ENCODE measurements at regions not wholly inside any gene's neighbourhood (a gene's known extent, or its start where the extent isn't known, plus 50 kb on each side); places are given as distances from the start of the nearest gene placed in this dataset.

- Mint-ChIP-seq H3K4me3 (no peak overlapping the region), H3K27ac (peak overlapping the region in 1 of 6 donors; percentile 8), H3K27me3 (peaks cover 0 to 8% (median 4%) of the 10 kb centered on the region in 3 donors), H3K36me3 (no peaks in the 10 kb centered on the region), H3K4me1 (no peaks in the 10 kb centered on the region), H3K9me3 (no peaks in the 10 kb centered on the region)
- no peak for ATAC-seq (ENCODE audit: low read depth in 2 of 2)
- DNase-seq: no peak
Observed at GRCh38 chr2:106041150-106041549, 153.0 kb downstream of the UXS1 start.

DNA sequence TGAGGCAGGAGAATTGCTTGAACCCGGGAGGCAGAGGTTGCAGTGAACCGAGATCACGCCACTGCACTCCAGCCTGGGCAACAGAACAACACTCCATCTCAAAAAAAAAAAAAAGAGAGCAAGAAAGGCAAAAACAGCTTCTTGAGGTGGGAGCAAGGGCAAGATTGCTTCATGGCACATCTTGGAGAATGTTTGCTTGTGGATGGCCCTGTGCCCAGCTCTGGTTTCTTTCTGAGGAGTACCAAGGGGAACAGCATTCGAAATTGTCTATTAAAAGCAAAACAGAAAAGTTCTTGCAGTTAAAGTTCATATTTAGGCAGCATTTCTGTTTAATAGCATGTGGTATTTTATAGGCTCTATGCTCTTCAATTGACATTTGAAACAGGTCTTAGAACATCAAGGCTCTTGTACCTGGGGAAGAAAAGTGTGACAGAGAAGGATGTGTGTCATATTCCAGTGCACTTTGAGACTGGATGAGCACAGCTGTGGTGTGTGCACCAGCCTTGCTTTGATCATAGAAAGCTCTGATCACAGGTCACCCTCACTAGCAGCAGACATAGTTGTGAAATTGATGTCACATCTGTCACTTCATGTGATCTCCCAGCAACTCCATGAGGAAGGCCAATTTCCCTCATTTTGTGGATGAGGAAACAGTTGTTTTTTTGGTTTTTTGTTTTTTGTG is 154.3 kb downstream of the UXS1 start:
- ATAC-seq (ENCODE audit: low read depth in 2 of 2): no peak
- DNase-seq: no peak
- Mint-ChIP-seq H3K27me3 (peaks cover 4 to 8% (median 8%) of the 10 kb centered on the region in 3 donors), H3K9me3 (no peaks in the 10 kb centered on the region), H3K27ac (no peak overlapping the region), H3K36me3 (no peaks in the 10 kb centered on the region), H3K4me3 (no peak overlapping the region), H3K4me1 (no peaks in the 10 kb centered on the region)

DNA sequence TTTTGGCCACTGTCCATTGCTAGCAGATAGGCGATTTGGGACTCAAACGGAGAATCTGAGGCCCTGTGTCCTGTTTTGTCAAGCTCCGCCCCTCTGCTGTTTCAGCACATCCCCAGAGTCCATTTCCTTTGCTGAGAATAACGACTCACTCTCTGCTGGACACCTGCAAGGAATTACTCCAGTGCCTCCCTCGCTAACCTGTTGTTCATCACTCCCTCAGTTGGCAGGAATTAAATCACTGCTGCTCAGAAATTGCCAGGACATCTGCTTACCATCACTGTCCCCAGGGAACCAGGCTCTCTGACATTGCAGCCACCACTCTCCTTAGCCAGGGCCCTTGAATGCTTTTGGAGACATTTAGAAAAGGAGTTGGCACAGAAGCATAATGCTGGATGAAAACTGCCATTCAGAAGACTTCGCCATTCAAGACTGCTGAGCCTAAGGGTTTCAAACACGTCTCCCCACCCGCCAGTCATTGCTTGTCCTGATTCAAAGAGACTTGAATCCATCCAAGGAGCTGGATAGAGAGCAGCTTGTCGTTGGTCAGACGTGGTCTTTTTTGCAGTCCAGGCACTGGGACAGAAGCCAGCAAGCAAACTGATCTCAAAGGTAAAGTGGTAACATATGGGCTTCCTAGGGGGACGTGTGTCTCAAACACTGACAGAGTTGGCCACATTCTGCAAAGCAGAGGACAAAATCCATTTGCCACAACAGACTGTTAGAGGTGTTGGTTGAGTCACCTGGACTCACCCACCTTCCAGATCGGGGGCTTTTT is 155.3 kb downstream of the UXS1 start:
- H3K4me3 Mint-ChIP-seq: peak overlapping the region in 1 of 8 donors; percentile 1
- peaks cover 4 to 10% (median 8%) of the 10 kb centered on the region in 3 donors for H3K27me3 Mint-ChIP-seq
- peak overlapping the region in 1 of 6 donors; percentile 23 for H3K27ac Mint-ChIP-seq
- H3K9me3 Mint-ChIP-seq: peaks cover 0 to 1% (median 0%) of the 10 kb centered on the region in 7 donors
- H3K36me3 Mint-ChIP-seq: no peaks in the 10 kb centered on the region
- no peak for DNase-seq
- no peaks in the 10 kb centered on the region for H3K4me1 Mint-ChIP-seq
- ATAC-seq (ENCODE audit: low read depth in 2 of 2): no peak

GRCh38 chr2:106037932-106038331 is 156.2 kb downstream of the UXS1 start:
- H3K4me3 Mint-ChIP-seq: no peak overlapping the region
- no peak overlapping the region for H3K27ac Mint-ChIP-seq
- H3K27me3 Mint-ChIP-seq: peaks cover 12 to 15% (median 13%) of the 10 kb centered on the region in 3 donors
- H3K36me3 Mint-ChIP-seq: peaks cover 0 to 7% of the 10 kb centered on the region in 2 donors
- DNase-seq: no peak
- ATAC-seq (ENCODE audit: low read depth in 2 of 2): no peak
- peaks cover 0 to 6% (median 5%) of the 10 kb centered on the region in 7 donors for H3K9me3 Mint-ChIP-seq
- H3K4me1 Mint-ChIP-seq: no peaks in the 10 kb centered on the region

DNA sequence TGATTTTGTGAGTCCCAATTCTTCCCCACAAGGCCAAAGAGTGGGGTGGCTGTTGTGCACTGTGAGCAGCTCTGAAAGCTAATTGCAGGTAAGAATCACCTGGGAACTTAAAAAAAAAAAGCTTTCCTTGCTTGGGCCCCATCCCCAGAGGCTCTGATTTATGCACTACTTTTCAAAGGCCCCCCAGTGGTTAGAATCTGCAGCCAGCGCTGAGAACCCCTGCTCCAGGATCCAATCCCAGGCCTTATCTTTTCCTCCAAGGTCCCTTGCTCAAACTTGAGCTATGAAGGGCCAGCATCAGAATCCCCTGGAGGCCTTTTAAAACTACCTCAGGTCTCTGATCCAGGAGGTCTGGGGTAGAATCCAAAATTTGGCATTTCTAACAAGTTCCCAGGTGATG is 156.8 kb downstream of the UXS1 start:
- Mint-ChIP-seq H3K4me1 (no peaks in the 10 kb centered on the region), H3K27ac (no peak overlapping the region), H3K36me3 (peaks cover 0 to 8% of the 10 kb centered on the region in 2 donors), H3K27me3 (peaks cover 12 to 15% (median 14%) of the 10 kb centered on the region in 3 donors), H3K4me3 (no peak overlapping the region), H3K9me3 (peaks cover 2 to 10% (median 5%) of the 10 kb centered on the region in 7 donors)
- no peak for ATAC-seq (ENCODE audit: low read depth in 2 of 2)
- no peak for DNase-seq

DNA sequence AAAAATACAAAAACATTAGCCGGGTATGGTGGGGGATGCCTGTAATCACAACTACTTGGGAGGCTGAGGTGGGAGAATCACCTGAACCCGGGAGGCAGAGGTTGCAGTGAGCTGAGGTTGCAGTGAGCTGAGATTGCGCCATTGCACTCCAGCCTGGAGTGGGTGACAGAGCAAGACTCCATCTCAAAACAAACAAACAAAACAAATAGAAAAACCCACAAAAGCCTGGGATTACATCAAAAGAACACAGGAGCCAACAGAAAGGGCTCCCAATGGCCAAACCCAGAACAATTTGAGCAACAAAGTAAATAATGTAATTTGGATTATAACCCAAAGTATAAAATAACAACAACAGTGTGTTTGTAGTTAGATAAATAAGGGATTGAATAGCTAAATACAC is 159.8 kb downstream of the UXS1 start:
- H3K4me3 Mint-ChIP-seq: peak overlapping the region in 1 of 8 donors; percentile 37

GRCh38 chr2:106032676-106033075 is 161.4 kb downstream of the UXS1 start:
- DNase-seq (no peak), ATAC-seq (ENCODE audit: low read depth in 2 of 2) (no peak)
- no peak overlapping the region for H3K4me3 Mint-ChIP-seq
- peaks cover 7 to 14% (median 8%) of the 10 kb centered on the region in 3 donors for H3K27me3 Mint-ChIP-seq
- H3K36me3 Mint-ChIP-seq: peaks cover 0 to 8% of the 10 kb centered on the region in 2 donors
- H3K9me3 Mint-ChIP-seq: peaks cover 3 to 10% (median 5%) of the 10 kb centered on the region in 7 donors
- no peak overlapping the region for H3K27ac Mint-ChIP-seq
- peaks cover 0 to 5% (median 4%) of the 10 kb centered on the region in 3 donors for H3K4me1 Mint-ChIP-seq

More for the DNA sequence above, 159.8 kb downstream of the UXS1 start:
- no peak for ATAC-seq (ENCODE audit: low read depth in 2 of 2)
- Mint-ChIP-seq H3K4me1 (no peaks in the 10 kb centered on the region), H3K36me3 (peaks cover 0 to 8% of the 10 kb centered on the region in 2 donors), H3K27me3 (peaks cover 12 to 15% (median 14%) of the 10 kb centered on the region in 3 donors), H3K27ac (no peak overlapping the region), H3K9me3 (peaks cover 3 to 10% (median 5%) of the 10 kb centered on the region in 7 donors)
- no peak for DNase-seq

DNA sequence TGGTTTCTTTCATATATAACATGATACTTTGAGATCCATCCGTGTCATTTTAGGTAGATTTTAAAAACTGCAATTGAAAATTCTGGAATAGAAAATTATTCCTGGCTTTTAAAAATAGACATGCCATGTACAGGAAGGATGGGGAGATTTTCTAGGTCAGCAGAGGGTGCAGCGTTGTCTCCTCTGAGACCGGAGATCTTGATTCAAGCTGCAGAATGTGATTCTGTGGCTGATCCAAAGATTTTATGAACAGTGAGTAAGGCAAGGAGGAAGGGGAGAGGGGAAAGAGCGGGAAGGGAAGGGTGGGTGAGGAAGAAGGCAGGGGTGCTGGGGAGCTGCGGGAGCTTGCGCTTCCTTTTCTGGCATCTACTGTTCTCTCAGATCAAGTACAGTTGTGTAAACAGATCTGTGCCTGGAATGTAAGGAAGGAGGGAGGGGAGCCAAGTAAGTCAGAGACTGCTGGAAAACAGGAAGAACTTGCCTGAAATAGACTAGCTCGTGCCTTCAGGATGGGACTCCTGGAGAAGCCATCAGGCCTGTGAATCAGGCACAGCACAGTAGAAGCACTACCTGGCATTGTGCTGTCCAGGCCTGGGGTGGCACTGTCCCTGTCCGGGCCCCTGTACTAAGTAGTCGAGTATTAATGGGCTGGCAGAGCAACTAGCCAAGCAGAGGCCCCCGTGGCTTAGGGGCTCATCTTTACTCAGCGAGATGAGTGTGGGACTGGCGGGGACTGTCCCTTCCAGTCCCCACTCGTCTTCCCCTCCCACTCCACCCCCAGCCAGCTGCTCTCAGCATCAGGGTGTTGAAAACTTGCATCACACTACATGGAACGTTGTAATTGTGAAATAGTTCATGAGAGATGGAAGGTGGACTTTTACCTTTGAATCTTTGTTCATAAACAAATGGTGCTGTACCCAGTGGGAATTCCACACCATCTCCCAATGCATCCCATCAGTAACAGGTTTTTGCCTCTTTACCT is 163.5 kb downstream of the UXS1 start:
- ATAC-seq (ENCODE audit: low read depth in 2 of 2) (no peak), DNase-seq (no peak)
- H3K27ac Mint-ChIP-seq: peak overlapping the region in 1 of 6 donors; percentile 23
- H3K4me1 Mint-ChIP-seq: peaks cover 0 to 5% (median 4%) of the 10 kb centered on the region in 3 donors
- peaks cover 0 to 8% of the 10 kb centered on the region in 2 donors for H3K36me3 Mint-ChIP-seq
- H3K4me3 Mint-ChIP-seq: no peak overlapping the region
- peaks cover 3 to 11% (median 5%) of the 10 kb centered on the region in 7 donors for H3K9me3 Mint-ChIP-seq
- H3K27me3 Mint-ChIP-seq: peaks cover 7 to 13% (median 8%) of the 10 kb centered on the region in 3 donors

DNA sequence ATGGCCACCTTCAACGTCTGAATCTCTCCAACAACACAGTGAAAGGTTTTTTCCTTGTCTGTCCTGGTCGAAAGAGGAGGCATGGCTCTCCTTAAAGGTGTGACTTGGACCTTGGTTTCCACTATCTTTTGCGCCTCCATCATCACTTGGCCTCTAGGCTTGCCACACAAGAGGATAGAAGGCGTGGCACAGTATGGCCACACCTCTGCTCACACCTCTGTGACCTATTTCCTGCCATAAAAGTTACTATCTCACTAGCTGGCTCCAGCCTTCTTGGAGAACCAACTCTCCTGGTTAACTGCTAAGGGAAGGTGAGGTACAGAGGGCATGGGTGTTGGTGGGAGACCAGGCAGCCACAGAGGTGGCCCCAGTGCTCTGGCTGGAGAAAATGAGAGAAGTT is 165.9 kb downstream of the UXS1 start:
- peak overlapping the region in 2 of 6 donors; percentile 16 to 68 for H3K27ac Mint-ChIP-seq
- peaks cover 0 to 4% of the 10 kb centered on the region in 2 donors for H3K36me3 Mint-ChIP-seq
- peaks cover 2 to 8% (median 4%) of the 10 kb centered on the region in 7 donors for H3K9me3 Mint-ChIP-seq
- peaks cover 3 to 14% (median 10%) of the 10 kb centered on the region in 3 donors for H3K27me3 Mint-ChIP-seq
- peaks cover 0 to 10% (median 4%) of the 10 kb centered on the region in 3 donors for H3K4me1 Mint-ChIP-seq
- ATAC-seq (ENCODE audit: low read depth in 2 of 2) (no peak), DNase-seq (no peak)
- H3K4me3 Mint-ChIP-seq: no peak overlapping the region

GRCh38 chr2:106026271-106027190 is 167.6 kb downstream of the UXS1 start:
- Mint-ChIP-seq H3K27ac (no peak overlapping the region), H3K9me3 (peaks cover 0 to 3% (median 0%) of the 10 kb centered on the region in 7 donors), H3K4me3 (no peak overlapping the region), H3K27me3 (peaks cover 0 to 10% (median 8%) of the 10 kb centered on the region in 3 donors), H3K36me3 (no peaks in the 10 kb centered on the region), H3K4me1 (peaks cover 0 to 10% (median 4%) of the 10 kb centered on the region in 3 donors)
- no peak for DNase-seq
- no peak for ATAC-seq (ENCODE audit: low read depth in 2 of 2)

GRCh38 chr2:106025796-106026195 is 168.3 kb downstream of the UXS1 start:
- H3K9me3 Mint-ChIP-seq: peaks cover 0 to 3% (median 0%) of the 10 kb centered on the region in 7 donors
- peaks cover 0 to 10% (median 4%) of the 10 kb centered on the region in 3 donors for H3K4me1 Mint-ChIP-seq
- no peaks in the 10 kb centered on the region for H3K36me3 Mint-ChIP-seq
- peak overlapping the region in 1 of 6 donors; percentile 6 for H3K27ac Mint-ChIP-seq
- H3K4me3 Mint-ChIP-seq: no peak overlapping the region
- peaks cover 0 to 10% (median 8%) of the 10 kb centered on the region in 3 donors for H3K27me3 Mint-ChIP-seq
- DNase-seq (no peak), ATAC-seq (ENCODE audit: low read depth in 2 of 2) (no peak)

GRCh38 chr2:106021662-106022028 is 172.5 kb downstream of the UXS1 start:
- H3K27me3 Mint-ChIP-seq: peaks cover 0 to 10% (median 8%) of the 10 kb centered on the region in 3 donors
- no peaks in the 10 kb centered on the region for H3K36me3 Mint-ChIP-seq
- no peak for ATAC-seq (ENCODE audit: low read depth in 2 of 2)
- H3K9me3 Mint-ChIP-seq: no peaks in the 10 kb centered on the region
- H3K27ac Mint-ChIP-seq: no peak overlapping the region
- no peak for DNase-seq
- peaks cover 0 to 5% (median 0%) of the 10 kb centered on the region in 3 donors for H3K4me1 Mint-ChIP-seq
- no peak overlapping the region for H3K4me3 Mint-ChIP-seq

Measured in naive B cell (primary cell).